H54 (cell line): ENCODE measurements at regions not wholly inside any gene's neighbourhood (a gene's known extent, or its start where the extent isn't known, plus 50 kb on each side); places are given as distances from the start of the nearest gene placed in this dataset.

Source experiments
- DNase-seq: peaks from one replicate; pipeline ENCODE4 v3.0.0; 2011; ENCODE audit warnings: low spot score, mixed read lengths; ENCODE audit not compliant: insufficient read length
- FAIRE-seq: peaks from 3 replicates; lab custom pipeline; 2011; peaks lifted over from hg19 to GRCh38; lab: Jason Lieb, UNC
- POLR2A ChIP-seq: IDR thresholded peaks from 2 replicates; pipeline ENCODE4 v1.6.1; 2011; ENCODE audit warnings: low read depth, mild to moderate bottlenecking, low read length

- DNase-seq (no peak), FAIRE-seq (no peak)
- no peak for TF ChIP-seq POLR2A
Observed at GRCh38 chr2:216970359-216970915, 110.6 kb upstream of the TNP1 start.

DNA sequence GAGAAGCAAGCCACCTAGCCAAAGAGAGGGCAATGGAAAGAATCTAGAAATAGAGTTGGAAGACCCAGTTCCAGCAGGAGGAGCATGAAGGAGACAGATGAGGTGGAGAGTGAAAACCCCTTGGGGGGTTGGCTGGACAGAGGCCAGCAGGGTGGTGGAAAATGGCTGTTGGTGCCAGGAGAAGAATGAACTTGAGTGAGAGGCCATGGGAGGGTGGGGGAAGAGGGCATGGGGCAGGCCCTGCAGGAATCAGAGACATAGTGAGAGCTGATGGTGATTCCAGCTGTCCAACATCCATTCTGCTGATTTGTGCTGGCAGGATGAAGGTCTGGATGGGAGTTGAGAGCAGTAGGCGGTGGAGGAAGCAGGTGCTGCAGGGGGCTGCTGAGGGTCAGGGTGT, 108.0 kb upstream of the TNP1 start:
- DNase-seq (no peak), FAIRE-seq (no peak)
- TF ChIP-seq POLR2A = no peak

DNA sequence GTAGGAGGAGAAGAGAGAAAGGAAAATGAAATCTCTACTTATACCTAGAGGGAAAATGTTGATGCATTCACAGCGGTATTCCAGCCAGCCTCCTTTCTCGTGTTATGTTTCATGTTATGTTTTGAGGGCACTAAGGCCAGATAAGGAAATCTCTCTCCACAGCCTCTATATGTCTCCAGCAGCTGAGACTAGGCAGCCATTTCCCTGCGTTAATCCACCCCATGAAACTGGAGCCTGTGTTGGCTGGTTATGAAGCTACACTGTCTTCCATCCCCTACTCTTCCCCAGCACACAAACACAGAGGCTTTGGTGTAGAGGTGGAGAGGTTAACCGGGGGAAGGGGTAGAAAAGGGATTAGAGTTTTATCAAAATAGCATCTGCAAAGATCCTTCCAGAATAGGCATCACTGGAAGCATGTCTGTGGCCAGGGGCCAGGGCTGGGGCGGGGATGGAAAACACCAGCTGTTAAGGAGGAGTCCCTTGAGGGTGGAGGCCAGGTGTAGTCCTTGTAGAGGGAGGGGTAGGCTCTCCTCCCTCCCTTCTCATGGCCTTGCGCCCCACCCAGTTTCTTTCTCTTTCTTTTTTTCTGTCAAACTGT, 100.9 kb upstream of the TNP1 start:
- FAIRE-seq (no peak), DNase-seq (no peak)
- no peak for TF ChIP-seq POLR2A

- no peak for TF ChIP-seq POLR2A
- FAIRE-seq = no peak
Observed at GRCh38 chr2:216959433-216959832, 99.6 kb upstream of the TNP1 start.

GRCh38 chr2:216956820-216957493, 97.1 kb upstream of the TNP1 start:
- peak; percentile 5 for DNase-seq
- no peak for FAIRE-seq
- no peak for TF ChIP-seq POLR2A

More at GRCh38 chr2:216959433-216959832, 99.6 kb upstream of the TNP1 start:
- no peak for DNase-seq

GRCh38 chr2:216951171-216951570, 91.3 kb upstream of the TNP1 start:
- DNase-seq (no peak), FAIRE-seq (no peak)
- TF ChIP-seq POLR2A = no peak

GRCh38 chr2:216950547-216950946, 90.7 kb upstream of the TNP1 start:
- no peak for DNase-seq
- no peak for FAIRE-seq
- no peak for TF ChIP-seq POLR2A

GRCh38 chr2:216949700-216950413, 90.0 kb upstream of the TNP1 start:
- no peak for FAIRE-seq
- DNase-seq = no peak
- no peak for TF ChIP-seq POLR2A

- no peak for TF ChIP-seq POLR2A
- no peak for FAIRE-seq
- DNase-seq = no peak
Observed at GRCh38 chr2:216947055-216947454, 87.2 kb upstream of the TNP1 start.

GRCh38 chr2:216944733-216945132, 84.9 kb upstream of the TNP1 start:
- no peak for FAIRE-seq
- no peak for TF ChIP-seq POLR2A
- DNase-seq = no peak

GRCh38 chr2:216943109-216943508, 83.2 kb upstream of the TNP1 start:
- no peak for TF ChIP-seq POLR2A
- no peak for DNase-seq
- FAIRE-seq = no peak

GRCh38 chr2:216942465-216942864, 82.6 kb upstream of the TNP1 start:
- no peak for FAIRE-seq
- TF ChIP-seq POLR2A = no peak
- DNase-seq = no peak

GRCh38 chr2:216942016-216942415, 82.2 kb upstream of the TNP1 start:
- no peak for FAIRE-seq
- TF ChIP-seq POLR2A = no peak
- no peak for DNase-seq

GRCh38 chr2:216936954-216937357, 77.1 kb upstream of the TNP1 start:
- TF ChIP-seq POLR2A = no peak
- no peak for DNase-seq
- FAIRE-seq = no peak
